A673 (cell line): ENCODE measurements at regions not wholly inside any gene's neighbourhood (a gene's known extent, or its start where the extent isn't known, plus 50 kb on each side); places are given as distances from the start of the nearest gene placed in this dataset.

ENCODE experiments used
- EZH2 ChIP-seq: fragments of 200-600 bp; sonication (generic); IDR thresholded peaks from 2 replicates; pipeline ENCODE4 v1.6.1; 2017; ENCODE audit warnings: borderline replicate concordance, low read depth, mild to moderate bottlenecking, mixed read lengths, antibody characterized with exemption, low read length; ENCODE audit not compliant: poor library complexity, severe bottlenecking
- TF ChIP-seq, protein P1 (sequence below): fragments of 300-800, 200-600 bp; sonication (generic); conservative IDR thresholded peaks from 2 replicates; pipeline ENCODE4 v1.5.1; 2017; ENCODE audit warnings: low read depth, mild to moderate bottlenecking, antibody characterized with exemption, low read length, moderate library complexity, mixed read lengths

GRCh38 chr7:23918286-23918685 lies 208.3 kb downstream of the STK31 start:
- TF ChIP-seq, protein P1, sequence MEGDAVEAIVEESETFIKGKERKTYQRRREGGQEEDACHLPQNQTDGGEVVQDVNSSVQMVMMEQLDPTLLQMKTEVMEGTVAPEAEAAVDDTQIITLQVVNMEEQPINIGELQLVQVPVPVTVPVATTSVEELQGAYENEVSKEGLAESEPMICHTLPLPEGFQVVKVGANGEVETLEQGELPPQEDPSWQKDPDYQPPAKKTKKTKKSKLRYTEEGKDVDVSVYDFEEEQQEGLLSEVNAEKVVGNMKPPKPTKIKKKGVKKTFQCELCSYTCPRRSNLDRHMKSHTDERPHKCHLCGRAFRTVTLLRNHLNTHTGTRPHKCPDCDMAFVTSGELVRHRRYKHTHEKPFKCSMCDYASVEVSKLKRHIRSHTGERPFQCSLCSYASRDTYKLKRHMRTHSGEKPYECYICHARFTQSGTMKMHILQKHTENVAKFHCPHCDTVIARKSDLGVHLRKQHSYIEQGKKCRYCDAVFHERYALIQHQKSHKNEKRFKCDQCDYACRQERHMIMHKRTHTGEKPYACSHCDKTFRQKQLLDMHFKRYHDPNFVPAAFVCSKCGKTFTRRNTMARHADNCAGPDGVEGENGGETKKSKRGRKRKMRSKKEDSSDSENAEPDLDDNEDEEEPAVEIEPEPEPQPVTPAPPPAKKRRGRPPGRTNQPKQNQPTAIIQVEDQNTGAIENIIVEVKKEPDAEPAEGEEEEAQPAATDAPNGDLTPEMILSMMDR: no peak
- no peak for TF ChIP-seq EZH2
